GM12875 (cell line): ENCODE measurements at regions not wholly inside any gene's neighbourhood (a gene's known extent, or its start where the extent isn't known, plus 50 kb on each side); places are given as distances from the start of the nearest gene placed in this dataset.
"Not testable (repeated sequence)": the region's sequence is repeated elsewhere in the genome, so short reads cannot be mapped to it uniquely, and the experiment has no call there.

Experiments used
- H3K4me3 ChIP-seq: one replicate; pipeline ENCODE4 v1.5.1; 2011; ENCODE audit warnings: low read depth, low read length, control low read depth

- not testable (repeated sequence) for H3K4me3 ChIP-seq
Observed at GRCh38 chr11:3516934-3517567, 124.7 kb downstream of the ART5 start.

DNA sequence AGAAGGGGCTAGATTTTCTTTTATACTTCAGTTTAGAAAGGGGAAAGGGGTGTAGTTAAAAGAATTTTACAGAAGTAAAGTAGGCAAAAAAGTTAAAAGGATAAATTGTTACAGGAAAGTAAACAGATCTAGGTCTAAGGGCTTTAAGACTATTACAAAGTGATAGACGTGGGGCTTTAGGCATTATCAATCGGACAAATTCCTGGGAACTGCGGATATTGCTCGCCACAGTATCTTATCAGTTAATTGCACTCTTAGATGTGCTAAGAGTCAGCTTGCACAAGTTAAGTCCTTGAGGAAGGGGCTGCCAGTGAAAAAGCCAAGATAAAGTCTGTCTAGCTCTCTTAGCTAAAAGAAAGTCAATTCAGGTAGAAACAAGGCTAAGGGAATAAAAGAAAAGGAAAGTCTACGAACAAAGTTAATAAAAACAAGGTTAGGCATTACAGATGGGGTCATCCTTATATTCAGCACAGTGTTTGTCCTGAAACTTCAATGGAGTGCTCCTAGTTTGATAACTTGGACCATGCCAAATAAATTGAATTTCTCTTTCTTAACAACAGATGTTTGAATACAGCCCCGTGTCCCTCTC, 125.4 kb downstream of the ART5 start:
- H3K4me3 ChIP-seq: not testable (repeated sequence)

DNA sequence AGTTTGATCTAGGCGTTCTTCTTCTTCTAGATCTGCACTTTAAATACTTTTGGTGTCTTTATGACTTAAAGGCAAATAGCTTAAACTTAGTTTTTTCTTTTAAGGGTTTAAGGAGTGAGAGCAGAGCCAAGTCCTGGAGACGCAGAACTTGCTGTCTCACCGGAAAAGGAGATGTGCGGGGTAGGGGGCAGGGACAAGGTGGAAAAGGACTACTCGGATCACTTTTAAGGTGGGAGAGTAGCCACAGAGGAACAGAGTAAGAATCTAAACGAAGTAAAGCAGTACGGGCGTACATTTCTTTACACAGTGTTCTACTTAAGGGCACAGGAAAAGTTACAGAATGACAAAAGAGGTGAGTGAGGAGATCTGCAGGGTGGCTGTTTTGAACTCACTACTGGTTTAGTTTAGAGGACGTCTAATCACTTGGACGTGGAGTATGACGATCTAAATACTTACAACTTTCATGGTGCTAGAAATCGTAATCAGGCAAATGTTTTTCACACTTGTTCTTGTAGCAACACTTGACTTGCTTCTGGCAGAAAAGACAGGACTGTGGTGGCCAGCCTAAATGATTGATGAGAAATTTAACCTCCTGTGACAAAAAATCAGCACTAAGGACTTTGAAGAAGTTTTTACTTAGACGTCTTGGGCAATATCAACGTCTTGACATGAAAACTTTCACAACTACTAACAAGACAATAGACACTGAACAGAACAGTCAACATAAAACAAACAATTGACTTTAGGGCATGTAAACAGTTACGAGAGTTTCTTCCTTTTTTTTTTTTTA, 127.0 kb downstream of the ART5 start:
- not testable (repeated sequence) for H3K4me3 ChIP-seq

GRCh38 chr11:3513311-3513710, 128.5 kb downstream of the ART5 start:
- H3K4me3 ChIP-seq: not testable (repeated sequence)

DNA sequence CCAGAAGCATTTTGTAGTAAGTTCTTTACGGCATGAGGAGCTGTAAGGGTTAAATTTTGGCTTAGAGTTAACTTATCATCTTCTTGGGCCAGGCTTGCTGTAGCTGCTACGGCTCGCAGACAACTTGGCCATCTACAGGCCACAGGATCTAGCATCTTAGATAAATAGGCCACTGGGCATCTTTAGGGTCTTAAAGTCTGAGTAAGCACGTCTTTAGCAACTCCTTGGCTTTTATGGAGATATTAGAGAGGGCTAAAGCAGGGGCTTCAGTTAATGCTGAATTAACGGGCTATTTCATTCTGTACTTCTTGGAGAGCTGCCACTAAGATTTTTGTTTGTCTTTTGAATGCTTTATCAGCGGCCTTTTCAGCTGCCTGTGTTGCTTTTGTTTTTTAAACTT, 129.0 kb downstream of the ART5 start:
- not testable (repeated sequence) for H3K4me3 ChIP-seq

GRCh38 chr11:3512133-3512703, 129.6 kb downstream of the ART5 start:
- H3K4me3 ChIP-seq: not testable (repeated sequence)

GRCh38 chr11:3511416-3512132, 130.2 kb downstream of the ART5 start:
- H3K4me3 ChIP-seq: not testable (repeated sequence)

- not testable (repeated sequence) for H3K4me3 ChIP-seq
Observed at GRCh38 chr11:3509563-3509962, 130.6 kb upstream of the ZNF195 start.

DNA sequence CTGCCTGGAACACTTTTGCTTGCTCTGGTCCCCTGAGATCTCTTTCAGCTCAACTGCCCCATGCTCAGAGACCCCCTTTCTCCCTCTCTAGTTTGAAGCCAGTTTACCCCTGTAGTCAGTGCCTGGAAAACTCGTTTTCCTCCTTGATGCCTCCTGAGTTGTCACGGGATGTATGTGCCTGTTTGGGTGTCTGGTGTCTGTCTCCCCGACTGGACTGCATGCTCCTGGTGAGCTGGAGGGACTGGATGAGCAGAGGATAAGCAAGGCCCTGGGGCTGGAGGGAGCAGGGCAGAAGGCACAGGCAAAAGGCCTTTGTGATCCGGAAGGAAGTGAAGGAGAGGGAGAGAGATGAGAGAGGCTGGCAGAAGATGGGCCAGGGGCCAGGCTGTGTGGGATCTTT, 120.3 kb upstream of the ZNF195 start:
- H3K4me3 ChIP-seq: not testable (repeated sequence)

DNA sequence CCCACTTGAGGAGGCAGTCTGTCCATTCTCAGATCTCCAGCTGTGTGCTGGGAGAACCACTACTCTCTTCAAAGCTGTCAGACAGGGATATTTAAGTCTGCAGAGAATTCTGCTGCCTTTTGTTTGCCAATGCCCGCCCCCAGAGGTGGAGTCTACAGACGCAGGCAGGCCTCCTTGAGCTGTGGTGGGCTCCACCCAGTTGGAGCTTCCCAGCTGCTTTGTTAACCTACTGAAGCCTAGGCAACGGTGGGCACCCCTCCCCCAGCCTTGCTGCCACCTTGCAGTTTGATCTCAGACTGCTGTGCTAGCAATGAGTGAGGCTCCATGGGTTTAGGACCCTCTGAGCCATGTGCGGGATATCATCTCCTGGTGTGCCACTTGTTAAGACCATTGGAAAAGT, 119.4 kb upstream of the ZNF195 start:
- not testable (repeated sequence) for H3K4me3 ChIP-seq

DNA sequence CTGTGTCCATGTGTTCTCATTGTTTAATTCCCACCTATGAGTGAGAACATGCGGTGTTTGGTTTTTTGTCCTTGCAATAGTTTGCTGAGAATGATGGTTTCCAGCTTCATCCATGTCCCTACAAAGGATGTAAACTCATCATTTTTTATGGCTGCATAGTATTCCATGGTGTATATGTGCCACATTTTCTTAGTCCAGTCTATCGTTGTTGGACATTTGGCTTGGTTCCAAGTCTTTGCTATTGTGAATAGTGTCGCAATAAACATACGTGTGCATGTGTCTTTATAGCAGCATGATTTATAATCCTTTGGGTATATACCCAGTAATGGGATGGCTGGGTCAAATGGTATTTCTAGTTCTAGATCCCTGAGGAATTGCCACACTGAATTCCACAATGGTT, 114.2 kb upstream of the ZNF195 start:
- H3K4me3 ChIP-seq: not testable (repeated sequence)

DNA sequence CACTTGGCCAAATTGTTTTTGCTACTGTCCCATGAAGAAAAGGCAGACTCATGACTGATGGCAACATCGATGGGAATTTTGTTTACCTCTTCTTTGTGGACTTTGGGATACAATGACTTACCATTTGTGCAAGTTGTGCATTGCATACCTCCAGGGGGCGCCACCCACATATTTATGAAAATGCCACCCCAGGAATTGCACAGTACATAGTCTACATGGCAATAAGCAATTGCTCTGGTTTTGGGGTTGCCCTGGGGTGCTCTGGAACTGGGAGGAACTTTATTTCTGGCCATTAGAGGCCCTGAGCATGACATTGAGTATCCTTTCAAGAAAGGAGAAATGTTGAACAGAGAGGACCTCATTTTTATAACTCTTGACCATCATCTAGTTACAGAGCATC, 109.1 kb upstream of the ZNF195 start:
- not testable (repeated sequence) for H3K4me3 ChIP-seq

- not testable (repeated sequence) for H3K4me3 ChIP-seq
Observed at GRCh38 chr11:3485737-3486136, 106.8 kb upstream of the ZNF195 start.

GRCh38 chr11:3476937-3477885, 98.3 kb upstream of the ZNF195 start:
- H3K4me3 ChIP-seq: not testable (repeated sequence)
